IMR-90 (cell line): ENCODE measurements at regions not wholly inside any gene's neighbourhood (a gene's known extent, or its start where the extent isn't known, plus 50 kb on each side); places are given as distances from the start of the nearest gene placed in this dataset.

Source experiments
- CTCF ChIP-seq: conservative IDR thresholded peaks from 2 replicates; pipeline ENCODE4 v1.5.1; 2012; ENCODE audit warnings: mild to moderate bottlenecking, low read depth, low read length, improper control_type of control experiment
- POLR2A ChIP-seq: IDR thresholded peaks from 2 replicates; pipeline ENCODE4 v1.6.1; 2012; ENCODE audit warnings: mild to moderate bottlenecking, low read depth, low read length

DNA sequence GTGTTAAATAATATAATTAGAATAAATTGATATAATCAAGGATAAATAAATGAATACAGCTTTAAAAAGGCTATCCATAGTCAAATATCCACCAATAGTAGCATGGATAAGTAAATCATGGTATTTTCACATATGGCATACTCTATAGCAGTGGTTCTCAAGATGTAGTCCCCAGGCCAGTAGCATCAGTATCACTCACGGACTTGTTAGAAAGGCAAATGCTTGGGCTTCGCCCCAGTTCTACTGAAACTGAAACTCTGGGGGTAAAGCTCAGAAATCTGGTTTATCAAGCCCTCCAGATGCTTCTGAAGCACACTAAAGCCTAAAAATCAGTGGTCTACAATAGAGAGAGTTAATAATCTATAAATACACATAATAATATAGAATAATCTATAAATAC is 261.6 kb upstream of the TTC14 start:
- TF ChIP-seq POLR2A (no peak), CTCF (no peak)
